ENCODE measurements at regions not wholly inside any gene's neighbourhood (a gene's known extent, or its start where the extent isn't known, plus 50 kb on each side); places are given as distances from the start of the nearest gene placed in this dataset.
"Not testable (repeated sequence)": the region's sequence is repeated elsewhere in the genome, so short reads cannot be mapped to it uniquely, and the experiment has no call there.

DNA sequence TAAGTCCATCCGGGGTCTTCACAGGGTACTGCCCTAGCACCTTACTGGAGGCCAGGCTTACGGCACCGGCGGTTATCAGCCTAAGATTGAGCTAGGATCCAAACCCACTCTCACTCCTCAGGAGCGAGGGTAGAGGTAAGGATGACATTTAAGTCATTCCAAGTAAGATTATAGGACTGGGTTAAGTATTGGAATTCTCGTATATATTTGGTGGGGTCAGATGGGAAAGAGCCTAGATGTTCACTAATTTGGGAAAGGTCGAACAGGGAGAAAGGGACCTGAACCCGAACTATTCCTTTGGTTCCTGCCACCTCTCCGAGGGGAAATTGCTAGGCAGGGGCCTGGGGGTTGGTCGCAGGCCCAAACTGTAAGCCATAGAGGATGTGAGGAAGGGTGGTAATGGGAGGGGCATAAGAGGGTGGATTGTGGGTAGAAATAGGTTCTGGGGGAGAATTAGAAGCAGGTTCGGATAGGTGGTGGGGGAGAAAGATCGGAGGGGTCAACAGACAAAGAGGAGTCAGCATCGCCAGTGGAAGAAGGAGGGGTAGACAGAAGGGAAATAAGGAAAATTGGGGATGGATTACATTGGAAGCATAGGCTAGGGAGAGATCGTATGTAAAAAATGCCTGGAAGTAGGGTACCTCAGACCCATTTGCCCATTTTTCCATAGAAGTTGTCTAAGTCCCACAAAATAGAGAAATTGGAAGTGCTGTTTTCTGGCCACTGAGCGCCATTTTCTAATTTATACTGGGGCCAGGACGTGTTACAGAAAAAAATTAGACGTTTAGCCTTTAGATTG is 747.1 kb upstream of the ADGRB3 start:
- no peak for DNase-seq

DNA sequence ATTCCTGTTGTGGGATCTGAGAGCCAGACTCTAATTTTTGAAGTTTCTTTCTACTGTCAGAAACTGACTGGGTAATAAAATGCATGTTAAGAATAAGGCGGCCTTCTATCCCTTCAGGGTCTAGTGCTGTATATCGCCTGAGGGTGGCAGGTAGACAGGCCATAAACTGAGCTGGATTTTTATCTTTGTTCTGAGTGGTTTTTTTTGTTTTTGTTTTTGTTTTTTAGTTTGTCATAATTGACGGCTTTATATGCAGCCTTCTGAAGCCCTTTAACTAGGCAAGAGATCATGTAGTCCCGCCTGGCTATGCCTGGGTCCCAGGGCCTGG is 747.7 kb upstream of the ADGRB3 start:
- no peak for DNase-seq

DNA sequence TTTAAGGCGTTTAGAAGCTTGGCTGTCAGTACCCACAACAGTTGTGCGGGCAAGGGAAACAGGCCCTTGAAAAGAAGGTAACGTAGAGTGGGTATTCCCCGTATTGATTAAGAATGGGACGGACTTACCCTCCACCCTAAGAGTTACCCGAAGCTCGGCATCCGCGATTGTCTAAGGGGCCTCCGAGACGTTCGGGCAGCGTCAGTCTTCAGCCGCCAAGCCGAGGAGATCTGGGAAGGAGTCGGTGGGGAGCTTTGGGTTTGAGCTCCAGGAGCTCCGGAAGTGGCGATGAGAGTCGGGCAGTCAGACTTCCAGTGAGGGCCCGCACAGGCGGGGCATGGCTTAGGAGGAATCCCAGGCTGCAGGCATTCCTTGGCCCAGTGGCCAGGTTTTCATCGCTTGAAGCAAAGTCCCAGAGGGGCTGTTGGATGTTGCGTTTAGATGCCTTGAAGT is 748.2 kb upstream of the ADGRB3 start:
- DNase-seq: no peak

DNA sequence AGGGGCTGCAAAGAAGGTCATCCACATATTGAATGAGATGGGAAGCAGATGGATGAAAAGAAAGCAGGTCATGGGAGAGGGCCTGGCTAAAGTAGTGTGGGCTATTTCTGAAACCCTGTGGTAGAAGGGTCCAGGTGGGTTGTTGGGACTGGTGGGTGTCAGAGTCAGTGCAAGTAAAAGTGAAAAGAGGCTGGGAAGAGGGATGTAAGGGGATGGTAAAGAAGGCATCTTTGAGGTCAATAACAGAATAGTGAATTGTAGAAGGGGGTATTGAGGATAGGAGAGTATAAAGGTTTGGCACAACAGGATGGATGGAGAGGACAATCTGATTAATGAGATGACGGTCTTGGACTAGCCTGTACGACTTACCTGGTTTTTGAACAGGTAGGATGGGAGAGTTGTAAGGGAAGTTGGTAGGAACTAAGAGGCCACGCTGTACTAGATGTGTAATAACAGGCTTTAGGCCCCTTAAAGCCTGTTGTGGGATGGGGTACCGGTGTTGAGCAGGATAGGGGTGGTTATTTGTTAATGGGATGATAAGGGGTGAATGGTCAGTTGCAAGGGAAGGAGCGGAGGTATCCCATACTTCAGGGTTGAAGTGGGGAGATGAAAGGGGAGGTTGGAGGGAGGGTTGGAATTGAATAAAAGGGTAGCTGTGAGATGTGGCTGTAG is 748.9 kb upstream of the ADGRB3 start:
- DNase-seq: no peak

DNA sequence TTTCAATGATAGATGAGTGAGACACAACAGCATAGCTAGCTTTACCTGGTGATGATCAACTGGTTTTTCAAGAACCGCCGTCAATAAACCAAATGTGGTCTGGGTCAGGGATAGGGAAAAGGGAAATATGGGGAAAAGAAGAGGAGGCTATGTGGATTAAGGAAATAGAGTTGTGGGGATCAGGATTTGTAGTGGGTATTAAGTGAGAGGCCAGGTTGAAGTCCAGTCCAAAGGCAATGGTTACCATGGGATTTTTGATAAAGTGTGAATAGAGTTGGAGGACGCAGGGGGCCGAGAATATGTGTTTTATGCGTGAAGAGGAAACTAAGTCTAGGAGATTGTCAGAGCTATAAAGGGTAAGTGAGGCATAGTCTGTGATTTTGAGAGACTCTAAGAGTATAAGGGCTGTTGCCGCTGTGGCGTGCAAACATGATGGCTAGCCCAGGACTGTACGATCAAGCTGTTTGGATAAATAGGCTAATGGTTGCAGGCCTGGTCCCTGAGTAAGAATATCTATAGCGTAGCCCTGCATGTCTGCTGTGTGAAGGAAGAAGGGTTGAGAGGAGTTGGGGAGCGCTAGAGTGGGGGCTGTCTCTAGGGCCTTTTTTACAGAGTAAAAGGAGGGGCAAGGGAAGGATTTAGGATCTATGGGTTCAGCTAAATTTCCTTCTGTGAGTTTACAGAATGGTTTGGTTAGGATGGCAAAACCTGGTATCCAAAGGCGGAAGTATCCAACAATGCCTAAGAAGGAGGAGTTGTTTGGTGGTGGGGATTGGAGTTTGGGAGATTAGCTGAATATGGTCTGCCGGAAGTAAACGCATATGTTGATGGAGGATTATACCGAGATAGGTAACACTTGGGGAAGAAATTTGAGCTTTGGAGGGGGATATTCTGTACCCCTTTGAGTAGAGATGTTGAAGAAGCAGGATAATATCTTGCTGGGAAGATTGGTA is 749.7 kb upstream of the ADGRB3 start:
- DNase-seq: no peak

DNA sequence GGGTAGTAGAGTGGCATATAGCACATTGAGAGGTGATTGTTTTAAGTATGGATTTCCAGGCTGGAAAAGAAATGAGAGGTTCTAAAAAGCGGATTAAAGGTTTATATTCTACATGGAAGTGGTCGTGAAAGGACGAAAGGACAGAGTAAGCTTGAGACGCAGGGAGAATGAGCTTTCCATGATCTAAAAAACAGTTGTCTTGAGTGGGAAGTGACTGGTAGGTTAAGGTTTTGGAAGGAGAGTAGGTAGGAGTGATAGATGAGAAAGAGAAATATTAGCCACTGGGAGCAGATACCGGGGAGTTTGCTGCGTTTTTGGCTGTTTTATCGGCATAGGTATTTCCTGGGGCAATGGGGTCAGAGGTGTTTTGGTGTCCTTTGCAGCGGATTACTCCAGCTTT is 750.6 kb upstream of the ADGRB3 start:
- DNase-seq: no peak

DNA sequence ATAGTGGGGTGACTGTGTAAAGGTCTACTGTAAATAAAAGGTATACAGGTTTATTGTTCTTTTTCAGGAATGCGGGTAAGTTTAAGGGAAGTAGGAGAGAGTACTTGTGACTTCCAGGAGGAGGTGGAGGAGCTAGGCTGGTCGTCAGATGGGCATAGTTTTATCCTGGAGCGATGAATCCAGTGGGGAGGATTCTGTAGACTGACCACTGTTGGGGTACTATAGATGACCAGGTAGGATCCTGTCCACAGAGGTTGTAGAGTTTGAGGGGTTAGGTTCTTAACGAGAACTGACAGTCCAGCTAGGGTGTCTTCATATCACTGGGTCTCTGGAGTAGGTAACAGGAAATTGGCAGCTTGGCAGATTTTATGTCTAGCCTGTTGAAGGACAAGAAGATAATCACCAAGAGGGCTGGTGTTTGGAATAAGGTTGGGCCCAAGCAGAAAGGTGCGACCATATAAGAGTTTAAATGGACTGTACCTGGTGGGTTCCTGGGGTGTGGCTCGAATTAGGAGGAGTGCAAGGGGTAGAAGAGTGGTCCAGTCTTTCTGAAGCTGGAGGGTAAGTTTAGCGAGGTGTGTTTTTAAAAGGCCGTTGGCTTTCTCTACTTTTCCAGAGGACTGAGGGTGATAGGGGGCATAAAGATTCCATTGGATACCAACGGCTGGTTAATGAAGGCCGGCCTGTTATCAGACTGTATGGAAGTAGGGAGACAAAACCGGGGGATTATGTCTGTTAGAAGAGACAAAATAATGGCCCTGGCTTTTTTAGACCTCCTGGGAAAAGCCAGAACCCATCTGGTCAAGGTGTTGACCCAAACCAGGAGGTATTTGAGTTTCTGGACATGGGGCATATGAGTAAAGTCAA is 751.3 kb upstream of the ADGRB3 start:
- DNase-seq: no peak

DNA sequence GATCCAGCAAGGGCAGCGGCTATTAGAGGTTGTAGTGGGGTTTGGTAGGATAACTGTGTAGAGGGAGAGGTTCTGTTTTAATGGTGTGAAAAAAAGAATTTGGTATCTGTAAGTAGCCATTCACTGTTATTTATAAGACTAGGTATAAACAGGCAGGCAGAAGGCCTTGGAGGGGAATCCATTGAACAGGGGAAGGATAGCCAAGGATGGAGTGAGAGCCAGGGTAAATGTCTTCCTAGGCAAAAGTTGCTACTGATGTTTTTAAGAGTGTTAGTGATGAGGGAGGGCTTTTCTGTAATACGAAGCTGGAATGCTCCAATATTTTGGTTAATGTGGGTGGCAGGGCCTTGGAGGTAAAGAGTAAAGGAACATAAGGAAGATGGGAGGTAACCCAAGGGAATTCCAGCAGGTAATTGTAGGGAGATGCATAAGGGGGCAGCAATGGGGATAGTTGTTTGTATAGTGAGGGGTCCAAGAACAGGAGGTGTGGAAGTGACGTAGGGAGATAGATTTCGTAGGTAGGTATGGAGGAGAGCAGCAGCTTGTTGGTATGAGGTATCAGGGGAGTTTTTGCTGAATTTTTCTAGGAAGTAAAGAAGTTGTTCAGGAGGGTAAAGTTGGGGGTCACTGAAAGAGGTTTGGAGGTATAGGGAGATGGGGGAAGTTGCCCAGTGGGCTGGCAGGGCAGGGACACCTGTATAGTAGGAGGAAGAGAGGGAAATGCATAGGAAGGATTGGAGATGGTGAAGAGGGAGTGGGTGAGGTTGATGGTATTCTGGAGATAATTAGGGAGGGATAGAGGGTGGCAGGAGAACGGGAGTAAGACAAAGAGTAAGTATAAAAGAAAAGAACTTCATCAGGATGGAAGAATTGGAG is 752.4 kb upstream of the ADGRB3 start:
- no peak for DNase-seq

DNA sequence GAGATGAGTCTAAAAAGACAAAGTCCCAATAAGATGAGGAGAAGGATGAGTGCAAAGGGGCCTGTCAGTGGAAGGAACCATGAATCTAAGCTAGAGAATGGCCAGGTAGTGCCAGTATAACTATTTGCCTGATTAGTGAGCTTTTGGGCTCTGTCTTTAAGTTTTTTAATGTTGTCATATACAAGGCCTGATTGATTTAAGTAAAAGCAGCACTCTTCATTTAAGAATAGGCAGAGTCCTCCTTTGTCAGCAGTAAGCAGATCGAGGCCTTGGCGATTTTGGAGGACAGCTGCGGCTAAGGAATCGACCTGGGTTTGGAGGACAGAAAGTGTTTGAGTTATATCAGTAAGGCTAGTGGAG is 753.4 kb upstream of the ADGRB3 start:
- no peak for DNase-seq

DNA sequence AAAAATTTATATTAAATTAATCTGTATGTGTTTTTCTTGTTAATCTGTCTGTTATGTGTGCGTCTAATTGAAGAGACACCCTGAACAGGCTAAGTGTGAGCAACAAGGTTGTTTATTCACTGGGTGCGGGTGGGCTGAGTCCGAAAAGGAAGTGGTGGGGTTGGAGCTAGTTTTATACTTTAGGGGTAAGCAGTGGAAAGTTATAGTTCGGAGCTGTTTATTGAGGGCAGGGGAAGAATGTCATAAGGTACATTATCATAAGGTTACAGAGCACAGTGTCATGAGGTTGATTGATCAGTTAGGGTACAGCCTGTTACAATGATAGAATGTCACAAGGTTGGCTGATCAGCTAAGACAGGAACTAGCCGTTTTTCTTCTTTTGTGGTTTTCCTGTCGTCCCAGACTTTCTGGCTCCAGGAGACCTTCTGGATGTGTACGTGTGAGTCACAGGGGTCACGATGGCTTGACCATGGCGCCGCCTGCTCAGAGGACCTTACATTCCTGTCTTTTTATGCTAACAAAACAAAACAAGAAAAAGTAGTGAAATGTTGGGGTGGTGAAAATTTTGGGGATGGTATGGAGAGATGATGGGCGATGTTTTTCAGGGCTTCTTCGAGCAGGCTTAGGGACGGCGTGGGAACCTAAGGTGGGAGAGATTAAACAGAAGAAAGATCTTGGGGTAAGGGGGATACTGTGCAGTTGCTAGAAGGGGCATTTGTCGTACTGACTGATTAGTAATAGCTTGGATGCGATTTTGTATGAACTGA is 754.0 kb upstream of the ADGRB3 start:
- DNase-seq: no peak

DNA sequence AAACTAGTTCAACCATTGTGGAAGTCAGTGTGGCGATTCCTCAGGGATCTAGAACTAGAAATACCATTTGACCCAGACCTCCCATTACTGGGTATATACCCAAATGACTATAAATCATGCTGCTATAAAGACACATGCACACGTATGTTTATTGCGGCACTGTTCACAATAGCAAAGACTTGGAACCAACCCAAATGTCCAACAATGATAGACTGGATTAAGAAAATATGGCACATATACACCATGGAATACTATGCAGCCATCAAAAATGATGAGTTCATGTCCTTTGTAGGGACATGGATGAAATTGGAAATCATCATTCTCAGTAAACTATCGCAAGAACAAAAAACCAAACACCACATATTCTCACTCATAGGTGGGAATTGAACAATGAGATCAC is 754.7 kb upstream of the ADGRB3 start:
- not testable (repeated sequence) for DNase-seq

DNA sequence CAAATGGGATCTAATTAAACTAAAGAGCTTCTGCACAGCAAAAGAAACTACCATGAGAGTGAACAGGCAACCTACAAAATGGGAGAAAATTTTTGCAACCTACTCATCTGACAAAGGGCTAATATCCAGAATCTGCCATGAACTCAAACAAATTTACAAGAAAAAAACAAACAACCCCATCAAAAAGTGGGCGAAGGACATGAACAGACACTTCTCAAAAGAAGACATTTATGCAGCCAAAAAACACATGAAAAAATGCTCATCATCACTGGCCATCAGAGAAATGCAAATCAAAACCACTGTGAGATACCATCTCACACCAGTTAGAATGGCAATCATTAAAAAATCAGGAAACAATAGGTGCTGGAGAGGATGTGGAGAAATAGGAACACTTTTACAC is 755.2 kb upstream of the ADGRB3 start:
- not testable (repeated sequence) for DNase-seq

DNA sequence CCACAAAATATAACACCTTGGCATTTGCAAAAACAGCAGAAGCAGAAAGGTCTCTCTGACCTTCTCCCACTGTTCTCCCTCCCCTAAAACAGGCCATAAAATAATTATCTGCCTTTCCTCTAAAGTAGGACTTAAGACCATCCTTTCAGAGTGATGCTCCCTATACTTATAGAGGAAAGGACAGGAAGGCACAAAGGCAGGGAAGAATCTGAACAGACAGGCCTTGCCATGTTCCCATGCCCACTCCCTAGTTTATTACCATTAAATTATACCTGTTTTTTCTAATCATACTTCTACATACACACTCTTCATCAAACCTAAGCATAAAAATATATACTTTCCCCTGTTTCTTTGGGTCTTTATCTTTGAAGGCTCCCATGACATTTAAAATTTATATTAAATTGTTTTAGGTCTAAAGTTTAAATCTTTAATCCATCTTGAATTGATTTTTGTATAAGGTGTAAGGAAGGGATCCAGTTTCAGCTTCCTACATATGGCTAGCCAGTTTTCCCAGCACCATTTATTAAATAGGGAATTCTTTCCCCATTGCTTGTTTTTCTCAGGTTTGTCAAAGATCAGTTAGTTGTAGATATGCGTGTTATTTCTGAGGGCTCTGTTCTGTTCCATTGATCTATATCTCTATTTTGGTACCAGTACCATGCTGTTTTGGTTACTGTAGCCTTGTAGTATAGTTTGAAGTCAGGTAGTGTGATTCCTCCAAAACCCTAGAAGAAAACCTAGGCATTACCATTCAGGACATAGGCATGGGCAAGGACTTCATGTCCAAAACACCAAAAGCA is 755.8 kb upstream of the ADGRB3 start:
- not testable (repeated sequence) for DNase-seq

DNA sequence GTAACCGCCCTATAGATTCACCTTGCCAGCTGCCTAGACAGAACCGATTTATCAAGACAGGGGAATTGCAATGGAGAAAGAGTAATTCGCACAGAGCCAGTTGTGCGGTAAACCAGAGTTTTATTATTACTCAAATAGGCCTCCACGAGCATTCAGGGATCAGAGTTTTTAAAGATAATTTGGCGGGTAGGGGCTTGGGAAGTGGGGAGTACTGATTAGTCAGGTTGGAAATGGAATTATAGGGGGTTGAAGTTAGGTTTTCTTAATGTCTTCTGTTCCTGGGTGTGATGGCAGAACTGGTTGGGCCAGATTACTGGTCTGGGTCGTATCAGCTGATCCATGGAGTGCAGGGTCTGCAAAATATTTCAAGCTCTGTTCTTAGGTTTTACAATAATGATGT is 756.9 kb upstream of the ADGRB3 start:
- DNase-seq: not testable (repeated sequence)

DNA sequence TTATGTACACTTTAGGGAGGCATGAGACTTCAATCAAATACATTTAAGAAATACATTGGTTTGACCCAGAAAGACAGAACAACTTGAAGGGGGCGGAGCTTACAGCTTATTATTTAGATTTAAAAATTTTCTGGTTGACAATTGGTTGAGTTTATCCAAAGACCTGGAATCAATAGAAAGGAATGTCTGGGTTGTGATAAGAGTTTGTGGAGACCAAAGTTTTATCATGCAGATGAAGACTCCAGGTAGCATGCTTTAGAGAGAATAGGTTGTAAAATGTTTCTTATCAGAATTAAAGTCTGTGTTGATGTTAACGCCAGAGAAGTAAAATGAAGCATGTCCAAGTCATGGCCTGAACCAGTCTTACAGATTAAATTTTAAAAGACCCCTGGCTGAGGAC is 757.8 kb upstream of the ADGRB3 start:
- no peak for DNase-seq

DNA sequence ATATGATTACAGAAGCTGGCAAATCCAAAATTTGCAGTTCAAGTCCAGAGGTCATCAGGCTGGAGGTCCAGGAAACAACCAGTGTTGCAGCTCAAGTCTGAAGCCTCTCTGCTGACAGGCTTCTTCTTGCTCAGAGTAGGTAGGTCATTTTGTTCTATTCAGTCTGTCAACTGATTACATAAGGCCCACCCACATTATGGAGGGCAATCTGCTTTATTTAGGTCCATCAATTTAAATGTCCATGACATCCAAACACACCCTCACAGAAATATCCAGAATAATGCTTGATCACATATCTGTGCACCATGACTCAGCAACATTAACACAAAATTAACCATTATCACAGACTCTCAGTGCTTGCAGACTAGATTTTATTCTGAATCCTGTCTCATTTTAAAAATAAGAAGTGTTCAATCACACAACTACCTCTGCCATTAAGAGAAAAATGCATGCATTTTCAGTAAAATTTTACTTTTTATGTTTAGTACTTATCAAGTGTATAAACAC is 759.2 kb upstream of the ADGRB3 start:
- DNase-seq: no peak

DNA sequence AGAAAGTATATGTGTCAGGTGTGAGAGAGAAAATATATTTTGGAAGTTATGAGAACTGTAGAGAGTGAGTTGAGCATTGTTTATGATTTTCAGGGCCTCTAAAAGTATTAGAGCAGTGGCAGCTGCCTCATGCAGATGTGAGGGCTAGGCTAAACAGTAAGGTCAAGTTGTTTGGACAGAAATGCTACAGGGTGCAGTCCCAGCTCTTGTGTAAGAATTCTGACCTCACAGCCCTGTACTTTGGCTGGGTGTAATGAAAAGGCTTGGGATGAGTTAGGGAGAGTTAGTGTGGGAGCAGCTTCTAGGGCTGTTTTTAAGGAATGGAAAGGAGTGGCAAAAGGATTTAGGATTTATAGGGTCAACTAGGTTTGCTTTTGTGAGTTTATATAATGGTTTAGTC is 764.8 kb upstream of the ADGRB3 start:
- DNase-seq: no peak

DNA sequence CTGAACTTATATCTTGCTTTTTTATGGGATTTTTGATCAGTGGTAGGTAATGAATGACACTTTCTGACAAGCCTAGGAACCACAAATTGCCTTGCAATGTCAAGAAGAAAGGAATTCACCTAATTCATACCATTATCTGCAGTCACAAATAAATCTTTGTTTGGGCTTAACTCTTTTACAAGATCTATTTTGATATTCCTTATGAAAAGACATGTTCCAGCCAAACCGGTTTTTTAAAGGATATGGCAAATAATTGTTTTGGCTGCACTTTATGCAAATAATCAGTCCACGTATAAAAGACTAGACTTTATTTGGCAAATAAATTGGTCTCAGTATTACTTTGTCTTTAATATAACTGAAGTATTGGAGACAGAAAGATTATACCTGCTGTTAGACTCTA is 771.7 kb upstream of the ADGRB3 start:
- DNase-seq: no peak

DNA sequence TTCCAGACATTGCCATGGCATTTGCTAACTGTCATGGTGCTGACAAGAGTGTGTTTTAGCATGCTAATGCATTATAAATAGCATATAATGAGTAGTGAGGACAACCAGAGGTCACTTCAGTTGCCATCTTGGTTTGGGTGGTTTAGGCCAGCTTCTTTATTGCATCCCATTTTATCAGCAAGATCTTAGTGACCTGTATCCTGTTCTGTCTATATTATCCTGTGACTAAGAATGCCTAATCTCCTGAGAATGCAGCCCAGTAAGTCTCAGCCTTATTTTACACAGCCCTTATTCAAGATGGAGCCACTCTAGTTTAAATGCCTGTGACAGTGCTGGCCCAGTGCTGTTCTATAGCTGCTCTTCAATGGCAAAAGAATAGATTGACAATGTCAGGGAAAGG is 781.0 kb upstream of the ADGRB3 start:
- DNase-seq: no peak

DNA sequence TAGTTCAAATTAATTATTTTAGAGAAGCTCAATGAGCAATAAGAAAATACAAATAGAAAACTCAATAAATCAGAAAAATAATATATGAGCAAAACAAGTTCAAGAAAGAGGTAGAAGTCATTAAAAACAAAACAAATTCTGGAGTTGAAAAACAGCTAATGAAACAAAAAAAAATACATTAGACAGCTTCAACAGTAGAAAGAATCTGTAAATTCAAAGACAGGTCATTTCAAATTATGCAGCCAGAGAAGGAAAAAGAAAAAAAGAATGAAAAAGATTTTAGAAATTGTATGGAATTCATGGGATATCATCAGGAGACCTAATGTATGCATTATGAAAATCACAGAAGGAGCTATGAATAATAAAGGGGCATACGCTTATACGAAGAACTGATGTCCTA is 795.3 kb upstream of the ADGRB3 start:
- DNase-seq: no peak
